ENCODE measurements at regions not wholly inside any gene's neighbourhood (a gene's known extent, or its start where the extent isn't known, plus 50 kb on each side); places are given as distances from the start of the nearest gene placed in this dataset.

- TF ChIP-seq, protein P1, sequence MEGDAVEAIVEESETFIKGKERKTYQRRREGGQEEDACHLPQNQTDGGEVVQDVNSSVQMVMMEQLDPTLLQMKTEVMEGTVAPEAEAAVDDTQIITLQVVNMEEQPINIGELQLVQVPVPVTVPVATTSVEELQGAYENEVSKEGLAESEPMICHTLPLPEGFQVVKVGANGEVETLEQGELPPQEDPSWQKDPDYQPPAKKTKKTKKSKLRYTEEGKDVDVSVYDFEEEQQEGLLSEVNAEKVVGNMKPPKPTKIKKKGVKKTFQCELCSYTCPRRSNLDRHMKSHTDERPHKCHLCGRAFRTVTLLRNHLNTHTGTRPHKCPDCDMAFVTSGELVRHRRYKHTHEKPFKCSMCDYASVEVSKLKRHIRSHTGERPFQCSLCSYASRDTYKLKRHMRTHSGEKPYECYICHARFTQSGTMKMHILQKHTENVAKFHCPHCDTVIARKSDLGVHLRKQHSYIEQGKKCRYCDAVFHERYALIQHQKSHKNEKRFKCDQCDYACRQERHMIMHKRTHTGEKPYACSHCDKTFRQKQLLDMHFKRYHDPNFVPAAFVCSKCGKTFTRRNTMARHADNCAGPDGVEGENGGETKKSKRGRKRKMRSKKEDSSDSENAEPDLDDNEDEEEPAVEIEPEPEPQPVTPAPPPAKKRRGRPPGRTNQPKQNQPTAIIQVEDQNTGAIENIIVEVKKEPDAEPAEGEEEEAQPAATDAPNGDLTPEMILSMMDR (IDR thresholded peaks at IDR 0.05; ENCODE audit: low read length): no peak
- TF ChIP-seq EZH2 (optimal IDR thresholded peaks at IDR 0.05; ENCODE audit: low read depth, low read length): no peak
- TF ChIP-seq EZH2phosphoT487 (IDR thresholded peaks at IDR 0.05; ENCODE audit: low read length): no peak
Measured at GRCh38 chr5:154625031-154625430, 130.1 kb upstream of the LARP1 start.

Measured in MM.1S (cell line).